Body of pancreas (tissue), 4 donors: ENCODE measurements at regions not wholly inside any gene's neighbourhood (a gene's known extent, or its start where the extent isn't known, plus 50 kb on each side); places are given as distances from the start of the nearest gene placed in this dataset.

Source experiments
- ATAC-seq: fragments of 150-250 bp; one replicate; pipeline ENCODE4 v1.9.1; 2016
- DNase-seq, 4 donors: peaks; one replicate each; pipeline ENCODE4 v3.0.0-alpha.2; 2019
- H3K27ac ChIP-seq, 4 donors: fragments of 200-600 bp; sonication (generic); 1 replicate in 3 of 4; 2 replicates in 1 of 4; pipeline versions ENCODE4 v1.5.1 to v1.6.1; 2016 to 2019; ENCODE audit warnings: mild to moderate bottlenecking in 1 of 4, mixed read lengths in 1 of 4, moderate library complexity in 1 of 4
- H3K27me3 ChIP-seq, 2 donors: fragments of 200-600 bp; sonication (generic); one replicate each; pipeline ENCODE4 v1.6.0; 2016; ENCODE audit warnings: mild to moderate bottlenecking in 1 of 2
- H3K36me3 ChIP-seq, 2 donors: fragments of 200-600 bp; sonication (generic); replicated peaks in 1 of 2; 2 replicates each; pipeline ENCODE4 v1.5.1; 2016; ENCODE audit warnings: low read depth in 2 of 2; ENCODE audit not compliant: insufficient read depth in 1 of 2
- H3K4me1 ChIP-seq: fragments of 200-600 bp; sonication (generic); one replicate; pipeline ENCODE4 v1.6.0; 2016
- H3K4me3 ChIP-seq, 2 donors: fragments of 200-600 bp; sonication (generic); 1 replicate in 1 of 2; 2 replicates in 1 of 2; pipeline ENCODE4 v1.5.1; 2016 to 2019
- H3K9me3 ChIP-seq, 3 donors: fragments of 200-600 bp; sonication (generic); 1 replicate in 2 of 3; 2 replicates in 1 of 3; pipeline ENCODE4 v1.5.1; 2016
- CTCF ChIP-seq, 7 experiments: fragments of 450-650 bp in 4 of 7; fragments of 200-600 bp in 3 of 7; sonication (generic) in 3 of 7; IDR thresholded peaks; one replicate each; pipeline ENCODE4 v1.5.1; 2016 to 2019; ENCODE audit warnings: antibody characterized with exemption in 7 of 7
- POLR2A ChIP-seq, 3 donors: fragments of 450-650 bp; IDR thresholded peaks; one replicate each; pipeline ENCODE4 v1.6.1; 2016; ENCODE audit warnings: antibody characterized with exemption in 3 of 3, mild to moderate bottlenecking in 2 of 3
- WGBS, 2 donors: methylation state at CpG; one replicate each; pipeline ENCODE4 v1.1.5; 2017; 5-methylcytosine and 5-hydroxymethylcytosine counted together
- intact Hi-C: fragments of 100-400 bp; cut with DNase I; formaldehyde crosslinking; loops from one replicate; pipeline ENCODE4 v1.15.1; 2023

- H3K4me3 ChIP-seq, result no peak overlapping the region
- intact Hi-C loops, result no loop called here
- ATAC-seq, result no peak
- no peak overlapping the region for H3K27ac ChIP-seq
- no peaks in the 10 kb centered on the region for H3K4me1 ChIP-seq
- H3K27me3 ChIP-seq, result no peaks in the 10 kb centered on the region
- TF ChIP-seq CTCF (IDR thresholded peaks at IDR 0.05) (no peak), POLR2A (IDR thresholded peaks at IDR 0.05) (no peak)
- H3K9me3 ChIP-seq, result no peaks in the 10 kb centered on the region
- no peak for DNase-seq
- no peaks in the 10 kb centered on the region for H3K36me3 ChIP-seq
These were observed 1379.1 kb upstream of the ADGRL4 start for GRCh38 chr1:80385650-80386049.

GRCh38 chr1:80384959-80385358 lies 1378.4 kb upstream of the ADGRL4 start:
- Histone ChIP-seq H3K27me3 (no peaks in the 10 kb centered on the region), H3K36me3 (no peaks in the 10 kb centered on the region), H3K27ac (no peak overlapping the region), H3K4me3 (no peak overlapping the region), H3K4me1 (no peaks in the 10 kb centered on the region), H3K9me3 (no peaks in the 10 kb centered on the region)
- DNase-seq, result no peak
- no peak for TF ChIP-seq CTCF (IDR thresholded peaks at IDR 0.05)
- TF ChIP-seq POLR2A (IDR thresholded peaks at IDR 0.05), result no peak
- ATAC-seq, result no peak
- intact Hi-C loops, result no loop called here

- H3K4me1 ChIP-seq, result no peaks in the 10 kb centered on the region
- ATAC-seq (no peak), DNase-seq (no peak)
- WGBS, 2 donors, result 38 to 40% methylated on average over 1 of the region's 1 CpG
- intact Hi-C loops, result no loop called here
- H3K27me3 ChIP-seq, result no peaks in the 10 kb centered on the region
- no peak overlapping the region for H3K4me3 ChIP-seq
- no peak for TF ChIP-seq CTCF (IDR thresholded peaks at IDR 0.05)
- no peak for TF ChIP-seq POLR2A (IDR thresholded peaks at IDR 0.05)
- no peaks in the 10 kb centered on the region for H3K9me3 ChIP-seq
- H3K27ac ChIP-seq, result no peak overlapping the region
- no peaks in the 10 kb centered on the region for H3K36me3 ChIP-seq
These were observed 1377.7 kb upstream of the ADGRL4 start for GRCh38 chr1:80384083-80384830.

- no peak for ATAC-seq
- no peak for DNase-seq
- Histone ChIP-seq H3K4me3 (no peak overlapping the region), H3K27ac (no peak overlapping the region), H3K36me3 (no peaks in the 10 kb centered on the region), H3K4me1 (no peaks in the 10 kb centered on the region), H3K9me3 (no peaks in the 10 kb centered on the region), H3K27me3 (no peaks in the 10 kb centered on the region)
- TF ChIP-seq POLR2A (IDR thresholded peaks at IDR 0.05), result no peak
- no peak for TF ChIP-seq CTCF (IDR thresholded peaks at IDR 0.05)
- intact Hi-C loops, result no loop called here
These were observed 1369.1 kb upstream of the ADGRL4 start for GRCh38 chr1:80375662-80376061.

- ATAC-seq, result no peak
- 51 to 57% methylated on average over 1 of the region's 1 CpG for WGBS, 2 donors
- TF ChIP-seq CTCF (IDR thresholded peaks at IDR 0.05) (no peak), POLR2A (IDR thresholded peaks at IDR 0.05) (no peak)
These were observed 1368.6 kb upstream of the ADGRL4 start for GRCh38 chr1:80375109-80375508.

More at GRCh38 chr1:80375109-80375508, 1368.6 kb upstream of the ADGRL4 start:
- H3K27me3 ChIP-seq, result no peaks in the 10 kb centered on the region
- H3K4me3 ChIP-seq, result no peak overlapping the region
- H3K27ac ChIP-seq, result no peak overlapping the region
- no peaks in the 10 kb centered on the region for H3K4me1 ChIP-seq
- no peaks in the 10 kb centered on the region for H3K9me3 ChIP-seq
- intact Hi-C loops, result no loop called here
- DNase-seq, result no peak
- no peaks in the 10 kb centered on the region for H3K36me3 ChIP-seq
